IMR-90 (cell line): ENCODE measurements at regions not wholly inside any gene's neighbourhood (a gene's known extent, or its start where the extent isn't known, plus 50 kb on each side); places are given as distances from the start of the nearest gene placed in this dataset.
A peak's percentile ranks its signal among the peaks of the same experiment; 100 is the strongest.

ENCODE experiments used
- ATAC-seq: fragments of 200-7000 bp; cut with Tn5 transposase; 2 replicates; pipeline ENCODE4 v1.9.1; 2020; ENCODE audit warnings: low read depth, mild to moderate bottlenecking, moderate library complexity
- BruUV-seq: library from RNA; stranded (reverse); fragments of 400-500 nt; replicated peaks from 2 replicates; lab custom pipeline; 2021; lab: Mats Ljungman, UMichigan
- CTCF ChIA-PET: fragments of 300-600 bp; formaldehyde crosslinking; extraction: SDS; loops from one replicate; lab custom pipeline; 2021; ENCODE audit warnings: antibody characterized with exemption; lab: Yijun Ruan, JAX
- POLR2A ChIA-PET: fragments of 300-600 bp; sonication (Branson Sonifier 250); formaldehyde crosslinking; loops from one replicate; lab custom pipeline; 2022; ENCODE audit warnings: antibody characterized with exemption; ENCODE audit not compliant: unreplicated experiment; lab: Charles Lee
- DNase-seq: peaks from one replicate; pipeline ENCODE4 v3.0.0; 2013
- H2AFZ ChIP-seq: replicated peaks from 2 replicates; pipeline ENCODE3; 2013; ENCODE audit warnings: low read length, mild to moderate bottlenecking; ENCODE audit not compliant: poor library complexity
- H2AK5ac ChIP-seq: 2 replicates; pipeline ENCODE4 v1.6.1; 2013; ENCODE audit warnings: low read depth, low read length, inconsistent platforms
- H2AK9ac ChIP-seq: replicated peaks from 2 replicates; pipeline ENCODE3; 2013; ENCODE audit warnings: mild to moderate bottlenecking, low read depth, low read length, moderate library complexity; ENCODE audit not compliant: poor library complexity
- H2BK120ac ChIP-seq: 2 replicates; pipeline ENCODE4 v1.6.1; 2013; ENCODE audit warnings: low read depth, low read length, inconsistent platforms
- H2BK15ac ChIP-seq: 3 replicates; pipeline ENCODE4 v1.6.1; 2013; ENCODE audit warnings: low read depth, low read length, inconsistent platforms
- H2BK20ac ChIP-seq: 2 replicates; pipeline ENCODE4 v1.6.1; 2013; ENCODE audit warnings: low read depth, mild to moderate bottlenecking, inconsistent platforms, low read length, moderate library complexity
- H2BK5ac ChIP-seq: 2 replicates; pipeline ENCODE4 v1.6.1; 2013; ENCODE audit warnings: mild to moderate bottlenecking, low read depth, low read length, inconsistent platforms; ENCODE audit not compliant: poor library complexity, severe bottlenecking
- H3K14ac ChIP-seq: replicated peaks from 2 replicates; pipeline ENCODE4 v1.6.1; 2013; ENCODE audit warnings: low read depth, low read length, inconsistent platforms
- H3K18ac ChIP-seq: 2 replicates; pipeline ENCODE4 v1.6.1; 2013; ENCODE audit warnings: low read depth, low read length, control low read depth
- H3K23ac ChIP-seq: 2 replicates; pipeline ENCODE4 v1.6.1; 2013; ENCODE audit warnings: low read depth, low read length, inconsistent platforms
- H3K27ac ChIP-seq: 2 replicates; pipeline ENCODE4 v1.5.1; 2013; ENCODE audit warnings: mild to moderate bottlenecking, control low read depth, low read length; ENCODE audit not compliant: insufficient read depth
- H3K27me3 ChIP-seq: 2 replicates; pipeline ENCODE4 v1.6.1; 2013; ENCODE audit warnings: low read length; ENCODE audit not compliant: control insufficient read depth, insufficient read depth
- H3K36me3 ChIP-seq: 2 replicates; pipeline ENCODE4 v1.6.1; 2013; ENCODE audit warnings: low read length, mixed read lengths; ENCODE audit not compliant: control insufficient read depth, insufficient read depth
- H3K4ac ChIP-seq: 2 replicates; pipeline ENCODE4 v1.6.1; 2013; ENCODE audit warnings: low read depth, low read length, inconsistent platforms
- H3K4me1 ChIP-seq: 2 replicates; pipeline ENCODE4 v1.6.1; 2013; ENCODE audit warnings: low read length, mixed read lengths; ENCODE audit not compliant: control insufficient read depth, insufficient read depth
- H3K4me2 ChIP-seq: 2 replicates; pipeline ENCODE4 v1.6.1; 2013; ENCODE audit warnings: low read depth, mild to moderate bottlenecking, control low read depth, low read length, moderate library complexity
- H3K4me3 ChIP-seq: 2 replicates; pipeline ENCODE4 v1.5.1; 2013; ENCODE audit warnings: low read depth, mild to moderate bottlenecking, control low read depth, low read length, moderate library complexity; ENCODE audit not compliant: insufficient read depth
- H3K56ac ChIP-seq: 2 replicates; pipeline ENCODE4 v1.6.1; 2013; ENCODE audit warnings: low read length, inconsistent platforms; ENCODE audit not compliant: insufficient read depth; ENCODE audit errors: extremely low read depth
- H3K79me1 ChIP-seq, 2 experiments: 2 replicates each; pipeline ENCODE4 v1.6.1; 2013; ENCODE audit warnings: low read length in 2 of 2, inconsistent platforms in 1 of 2, low read depth in 1 of 2
- H3K9ac ChIP-seq: 2 replicates; pipeline ENCODE4 v1.6.1; 2013; ENCODE audit warnings: low read depth, low read length, control low read depth
- H3K9me1 ChIP-seq: 2 replicates; pipeline ENCODE4 v1.6.1; 2013; ENCODE audit warnings: low read length, inconsistent platforms; ENCODE audit not compliant: insufficient read depth
- H3K9me3 ChIP-seq: 2 replicates; pipeline ENCODE4 v1.6.1; 2013; ENCODE audit warnings: low read length; ENCODE audit not compliant: control insufficient read depth, insufficient read depth
- H4K20me1 ChIP-seq: 2 replicates; pipeline ENCODE4 v1.6.1; 2013; ENCODE audit warnings: low read length, inconsistent platforms; ENCODE audit not compliant: insufficient read depth
- H4K5ac ChIP-seq: 2 replicates; pipeline ENCODE4 v1.6.1; 2013; ENCODE audit warnings: mild to moderate bottlenecking, low read depth, low read length, control low read depth
- H4K8ac ChIP-seq, 2 experiments: 2 replicates each; pipeline ENCODE4 v1.6.1; 2013; ENCODE audit warnings: low read depth in 2 of 2, low read length in 2 of 2, control low read depth in 1 of 2, inconsistent platforms in 1 of 2
- H4K91ac ChIP-seq: 2 replicates; pipeline ENCODE4 v1.6.1; 2013; ENCODE audit warnings: low read depth, low read length, inconsistent platforms; ENCODE audit not compliant: insufficient read depth
- BHLHE40 ChIP-seq: fragments of 150-350 bp; IDR thresholded peaks from 2 replicates; pipeline ENCODE4 v1.6.1; 2016; ENCODE audit warnings: mild to moderate bottlenecking, low read depth, low read length
- CEBPB ChIP-seq: IDR thresholded peaks from 2 replicates; pipeline ENCODE4 v1.6.1; 2012; ENCODE audit warnings: low read depth, low read length, improper control_type of control experiment
- CHD1 ChIP-seq: IDR thresholded peaks from 2 replicates; pipeline ENCODE4 v1.6.1; 2012; ENCODE audit warnings: low read depth, low read length, improper control_type of control experiment
- MAFK ChIP-seq: IDR thresholded peaks from 2 replicates; pipeline ENCODE4 v1.6.1; 2012; ENCODE audit warnings: low read depth, low read length, improper control_type of control experiment
- MAZ ChIP-seq: IDR thresholded peaks from 2 replicates; pipeline ENCODE4 v1.6.1; 2012; ENCODE audit warnings: low read depth, mild to moderate bottlenecking, low read length, improper control_type of control experiment, moderate library complexity, borderline replicate concordance
- MXI1 ChIP-seq: IDR thresholded peaks from 2 replicates; pipeline ENCODE4 v1.6.1; 2012; ENCODE audit warnings: low read depth, mild to moderate bottlenecking, low read length, moderate library complexity, borderline replicate concordance
- POLR2A ChIP-seq: IDR thresholded peaks from 2 replicates; pipeline ENCODE4 v1.6.1; 2012; ENCODE audit warnings: mild to moderate bottlenecking, low read depth, low read length
- RAD21 ChIP-seq: IDR thresholded peaks from 2 replicates; pipeline ENCODE4 v1.6.1; 2012; ENCODE audit warnings: low read length, improper control_type of control experiment
- RCOR1 ChIP-seq: IDR thresholded peaks from 2 replicates; pipeline ENCODE4 v1.6.1; 2012; ENCODE audit warnings: mild to moderate bottlenecking, low read length, improper control_type of control experiment; ENCODE audit not compliant: insufficient replicate concordance
- SMC3 ChIP-seq: fragments of 150-350 bp; IDR thresholded peaks from 2 replicates; pipeline ENCODE4 v1.6.1; 2016; ENCODE audit warnings: low read depth, mild to moderate bottlenecking, antibody characterized with exemption, low read length, moderate library complexity
- WGBS, 2 experiments: methylation state at CpG; one replicate each; pipeline versions ENCODE4 v1.1.5 to v1.1.7; 2013; ENCODE audit warnings: missing lambda C conversion rate in 2 of 2; ENCODE audit not compliant: insufficient read length in 1 of 2; ENCODE audit errors: extremely low coverage in 2 of 2; 5-methylcytosine and 5-hydroxymethylcytosine counted together
- dilution Hi-C: fragments of 300-500 bp; cut with HindIII; formaldehyde crosslinking; loops from one replicate; pipeline ENCODE4 v1.14.3; 2018; ENCODE audit warnings: low sequenced_read_pairs; ENCODE audit not compliant: unreplicated experiment
- in situ Hi-C: fragments of 300-500 bp; cut with MboI; formaldehyde crosslinking; loops from 3 replicates; pipeline ENCODE4 v1.14.3; 2019; ENCODE audit warnings: low sequenced_read_pairs, inconsistent platforms, mixed read lengths
- intact Hi-C: fragments of 100-400 bp; cut with micrococcal nuclease; formaldehyde crosslinking; loops from 2 replicates; pipeline ENCODE4 v1.10.0; 2022
- TF ChIP-seq, protein P1 (sequence below): conservative IDR thresholded peaks from 2 replicates; pipeline ENCODE4 v1.5.1; 2012; ENCODE audit warnings: mild to moderate bottlenecking, low read depth, low read length, improper control_type of control experiment

DNA sequence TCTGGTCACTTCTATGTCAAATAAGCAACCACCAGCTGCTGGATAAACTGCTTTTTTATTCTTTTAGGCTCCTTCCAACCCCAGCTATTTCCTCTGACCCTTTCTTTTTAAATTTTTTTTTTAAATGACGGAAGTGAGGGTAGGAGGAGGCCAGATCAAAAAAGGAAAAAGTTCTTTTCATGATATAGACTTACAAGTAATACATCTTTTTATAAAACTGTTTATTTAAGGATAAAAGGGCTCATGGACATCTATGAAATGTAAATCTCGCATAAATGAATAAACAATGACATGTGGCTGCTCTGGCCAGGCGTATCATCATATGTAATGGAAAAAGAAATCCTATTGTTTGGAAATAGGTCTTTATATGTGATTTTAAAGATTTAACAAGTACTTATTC is 169.0 kb upstream of the ATP2B1 start:
- POLR2A ChIA-PET = no interaction called here
- H3K9ac ChIP-seq = no peak overlapping the region
- H2BK120ac ChIP-seq = no peak overlapping the region
- intact Hi-C loops = no loop called here
- CTCF ChIA-PET = no interaction called here
- no peaks in the 10 kb centered on the region for H3K36me3 ChIP-seq
- H2AK5ac ChIP-seq = no peak overlapping the region
- no peak for ATAC-seq
- no peak overlapping the region for H3K4me3 ChIP-seq
- H4K5ac ChIP-seq = no peak overlapping the region
- H3K27ac ChIP-seq = no peak overlapping the region
- no peaks in the 10 kb centered on the region for H4K20me1 ChIP-seq
- H2BK15ac ChIP-seq = no peak overlapping the region
- H3K4ac ChIP-seq = no peak overlapping the region
- H3K56ac ChIP-seq = no peak overlapping the region
- H4K8ac ChIP-seq = no peak overlapping the region
- H3K14ac ChIP-seq = no peak overlapping the region
- H2AFZ ChIP-seq = no peak overlapping the region
- no peak overlapping the region for H2BK5ac ChIP-seq
- BruUV-seq = no TSS peak
- peaks cover 13% of the 10 kb centered on the region for H3K4me1 ChIP-seq
- in situ Hi-C loops = no loop called here
- H2AK9ac ChIP-seq = no peak overlapping the region
- no peaks in the 10 kb centered on the region for H3K27me3 ChIP-seq
- H4K91ac ChIP-seq = no peak overlapping the region
- H3K79me1 ChIP-seq = no peaks in the 10 kb centered on the region
- no CpG with 5 or more reads among the region's 3 CpGs for WGBS, 2 experiments
- H3K9me1 ChIP-seq = peaks cover 15% of the 10 kb centered on the region; the same call in 1 of the 2 replicates
- peak; percentile 11 for DNase-seq
- no peak overlapping the region for H3K23ac ChIP-seq
- no peak overlapping the region; the same call in 1 of the 2 replicates for H2BK20ac ChIP-seq
- dilution Hi-C loops = no loop called here
- H3K18ac ChIP-seq = no peak overlapping the region
- H3K4me2 ChIP-seq = no peak overlapping the region
- H3K9me3 ChIP-seq = no peaks in the 10 kb centered on the region
- TF ChIP-seq RCOR1 = no peak
- no peak for TF ChIP-seq SMC3
- TF ChIP-seq CEBPB = no peak
- no peak for TF ChIP-seq MAFK
- no peak for TF ChIP-seq POLR2A
- TF ChIP-seq, protein P1, sequence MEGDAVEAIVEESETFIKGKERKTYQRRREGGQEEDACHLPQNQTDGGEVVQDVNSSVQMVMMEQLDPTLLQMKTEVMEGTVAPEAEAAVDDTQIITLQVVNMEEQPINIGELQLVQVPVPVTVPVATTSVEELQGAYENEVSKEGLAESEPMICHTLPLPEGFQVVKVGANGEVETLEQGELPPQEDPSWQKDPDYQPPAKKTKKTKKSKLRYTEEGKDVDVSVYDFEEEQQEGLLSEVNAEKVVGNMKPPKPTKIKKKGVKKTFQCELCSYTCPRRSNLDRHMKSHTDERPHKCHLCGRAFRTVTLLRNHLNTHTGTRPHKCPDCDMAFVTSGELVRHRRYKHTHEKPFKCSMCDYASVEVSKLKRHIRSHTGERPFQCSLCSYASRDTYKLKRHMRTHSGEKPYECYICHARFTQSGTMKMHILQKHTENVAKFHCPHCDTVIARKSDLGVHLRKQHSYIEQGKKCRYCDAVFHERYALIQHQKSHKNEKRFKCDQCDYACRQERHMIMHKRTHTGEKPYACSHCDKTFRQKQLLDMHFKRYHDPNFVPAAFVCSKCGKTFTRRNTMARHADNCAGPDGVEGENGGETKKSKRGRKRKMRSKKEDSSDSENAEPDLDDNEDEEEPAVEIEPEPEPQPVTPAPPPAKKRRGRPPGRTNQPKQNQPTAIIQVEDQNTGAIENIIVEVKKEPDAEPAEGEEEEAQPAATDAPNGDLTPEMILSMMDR = no peak
- no peak for TF ChIP-seq CHD1
- no peak for TF ChIP-seq MXI1
- no peak for TF ChIP-seq MAZ
- TF ChIP-seq BHLHE40 = no peak
- TF ChIP-seq RAD21 = no peak
